ENCODE measurements at regions not wholly inside any gene's neighbourhood (a gene's known extent, or its start where the extent isn't known, plus 50 kb on each side); places are given as distances from the start of the nearest gene placed in this dataset.

GRCh38 chr3:84109911-84110310 lies 848.9 kb upstream of the CADM2 start:
- Histone ChIP-seq H3K36me3 (ENCODE audit: control insufficient read depth, insufficient read depth, low read length) (no peaks in the 10 kb centered on the region), H3K27me3 (replicated peaks; ENCODE audit: control insufficient read depth, insufficient read depth, low read length) (no peaks in the 10 kb centered on the region), H3K4me3 (ENCODE audit: low read depth, low read length) (no peak overlapping the region), H3K4me1 (no peaks in the 10 kb centered on the region), H3K9me3 (no peaks in the 10 kb centered on the region)
- Mint-ChIP-seq H3K27ac (ENCODE audit: unreplicated experiment) (no peak overlapping the region), H3K4me1 (ENCODE audit: low read depth, unreplicated experiment) (no peaks in the 10 kb centered on the region), H3K27me3 (ENCODE audit: insufficient read depth, unreplicated experiment) (no peaks in the 10 kb centered on the region), H3K9me3 (ENCODE audit: unreplicated experiment) (peaks cover 3% of the 10 kb centered on the region), H3K36me3 (ENCODE audit: insufficient read depth, unreplicated experiment) (no peaks in the 10 kb centered on the region), H3K4me3 (ENCODE audit: unreplicated experiment) (no peak overlapping the region)
- DNase-seq: no peak
- no TSS peak for BruUV-seq (replicated peaks)
- no peak for TF ChIP-seq CTCF (IDR thresholded peaks at IDR 0.05; ENCODE audit: insufficient read depth in 1 of 2, low read depth in 1 of 2, low read length in 1 of 2, severe bottlenecking in 1 of 2, unreplicated experiment in 1 of 2)
- intact Hi-C loops (cut with micrococcal nuclease; ENCODE audit: unreplicated experiment): no loop called here
- ChIA-PET CTCF (no interaction called here), POLR2A (no interaction called here)

- no peaks in the 10 kb centered on the region for H3K4me1 Mint-ChIP-seq (ENCODE audit: low read depth, unreplicated experiment)
- H3K9me3 Mint-ChIP-seq (ENCODE audit: unreplicated experiment): peaks cover 10% of the 10 kb centered on the region
- ChIA-PET CTCF (no interaction called here), POLR2A (no interaction called here)
- DNase-seq: no peak
- Histone ChIP-seq H3K4me3 (ENCODE audit: low read depth, low read length) (no peak overlapping the region), H3K27me3 (replicated peaks; ENCODE audit: control insufficient read depth, insufficient read depth, low read length) (no peaks in the 10 kb centered on the region), H3K4me1 (no peaks in the 10 kb centered on the region), H3K9me3 (no peaks in the 10 kb centered on the region), H3K36me3 (ENCODE audit: control insufficient read depth, insufficient read depth, low read length) (no peaks in the 10 kb centered on the region)
- H3K36me3 Mint-ChIP-seq (ENCODE audit: insufficient read depth, unreplicated experiment): no peaks in the 10 kb centered on the region
- no peak overlapping the region for H3K4me3 Mint-ChIP-seq (ENCODE audit: unreplicated experiment)
- no TSS peak for BruUV-seq (replicated peaks)
- no peak overlapping the region for H3K27ac Mint-ChIP-seq (ENCODE audit: unreplicated experiment)
- no peaks in the 10 kb centered on the region for H3K27me3 Mint-ChIP-seq (ENCODE audit: insufficient read depth, unreplicated experiment)
- intact Hi-C loops (cut with micrococcal nuclease; ENCODE audit: unreplicated experiment): no loop called here
- no peak for TF ChIP-seq CTCF (IDR thresholded peaks at IDR 0.05; ENCODE audit: insufficient read depth in 1 of 2, low read depth in 1 of 2, low read length in 1 of 2, severe bottlenecking in 1 of 2, unreplicated experiment in 1 of 2)
Observed at GRCh38 chr3:84110787-84111186, 848.0 kb upstream of the CADM2 start.

GRCh38 chr3:84125201-84125721 lies 833.5 kb upstream of the CADM2 start:
- ChIA-PET POLR2A (no interaction called here), CTCF (no interaction called here)
- Histone ChIP-seq H3K9me3 (no peaks in the 10 kb centered on the region), H3K4me1 (no peaks in the 10 kb centered on the region), H3K4me3 (ENCODE audit: low read depth, low read length) (no peak overlapping the region), H3K27me3 (replicated peaks; ENCODE audit: control insufficient read depth, insufficient read depth, low read length) (no peaks in the 10 kb centered on the region), H3K36me3 (ENCODE audit: control insufficient read depth, insufficient read depth, low read length) (no peaks in the 10 kb centered on the region)
- no peaks in the 10 kb centered on the region for H3K4me1 Mint-ChIP-seq (ENCODE audit: low read depth, unreplicated experiment)
- no TSS peak for BruUV-seq (replicated peaks)
- H3K27ac Mint-ChIP-seq (ENCODE audit: unreplicated experiment): no peak overlapping the region
- no peaks in the 10 kb centered on the region for H3K36me3 Mint-ChIP-seq (ENCODE audit: insufficient read depth, unreplicated experiment)
- no peaks in the 10 kb centered on the region for H3K27me3 Mint-ChIP-seq (ENCODE audit: insufficient read depth, unreplicated experiment)
- H3K9me3 Mint-ChIP-seq (ENCODE audit: unreplicated experiment): no peaks in the 10 kb centered on the region
- no peak overlapping the region for H3K4me3 Mint-ChIP-seq (ENCODE audit: unreplicated experiment)
- intact Hi-C loops (cut with micrococcal nuclease; ENCODE audit: unreplicated experiment): no loop called here
- DNase-seq: no peak
- TF ChIP-seq CTCF (IDR thresholded peaks at IDR 0.05; ENCODE audit: insufficient read depth in 1 of 2, low read depth in 1 of 2, low read length in 1 of 2, severe bottlenecking in 1 of 2, unreplicated experiment in 1 of 2): no peak
